NCI-H2196 (cell line): ENCODE measurements at regions not wholly inside any gene's neighbourhood (a gene's known extent, or its start where the extent isn't known, plus 50 kb on each side); places are given as distances from the start of the nearest gene placed in this dataset.
"Not testable (repeated sequence)": the region's sequence is repeated elsewhere in the genome, so short reads cannot be mapped to it uniquely, and the experiment has no call there.

ENCODE experiments used
- DNase-seq: peaks from one replicate; lab custom pipeline; 2025; ENCODE audit not compliant: unreplicated experiment; lab: John Stamatoyannopoulos, UW

GRCh38 chr11:109965926-109966325 is 127.3 kb upstream of the ZC3H12C start:
- DNase-seq = not testable (repeated sequence)

- DNase-seq = not testable (repeated sequence)
These were observed 126.1 kb upstream of the ZC3H12C start for GRCh38 chr11:109967136-109967535.

GRCh38 chr11:109968299-109968698 is 124.9 kb upstream of the ZC3H12C start:
- DNase-seq = no peak

GRCh38 chr11:109968781-109969180 is 124.4 kb upstream of the ZC3H12C start:
- no peak for DNase-seq

- DNase-seq = no peak
These were observed 122.5 kb upstream of the ZC3H12C start for GRCh38 chr11:109970516-109971183.

- DNase-seq = no peak
These were observed 122.0 kb upstream of the ZC3H12C start for GRCh38 chr11:109971184-109971523.

GRCh38 chr11:109972181-109972715 is 120.9 kb upstream of the ZC3H12C start:
- no peak for DNase-seq

GRCh38 chr11:109972939-109973338 is 120.3 kb upstream of the ZC3H12C start:
- DNase-seq = no peak

- no peak for DNase-seq
These were observed 119.7 kb upstream of the ZC3H12C start for GRCh38 chr11:109973486-109973885.

- no peak for DNase-seq
These were observed 118.7 kb upstream of the ZC3H12C start for GRCh38 chr11:109974523-109974922.

- DNase-seq = no peak
These were observed 114.3 kb upstream of the ZC3H12C start for GRCh38 chr11:109978895-109979294.

- DNase-seq = no peak
These were observed 112.1 kb upstream of the ZC3H12C start for GRCh38 chr11:109981031-109981636.

- DNase-seq = no peak
These were observed 109.8 kb upstream of the ZC3H12C start for GRCh38 chr11:109983358-109983757.

GRCh38 chr11:109984634-109985289 is 108.4 kb upstream of the ZC3H12C start:
- DNase-seq = no peak

- no peak for DNase-seq
These were observed 106.7 kb upstream of the ZC3H12C start for GRCh38 chr11:109986488-109986887.

- no peak for DNase-seq
These were observed 101.4 kb upstream of the ZC3H12C start for GRCh38 chr11:109991835-109992234.

- no peak for DNase-seq
These were observed 99.4 kb upstream of the ZC3H12C start for GRCh38 chr11:109993786-109994185.

- DNase-seq = no peak
These were observed 98.3 kb upstream of the ZC3H12C start for GRCh38 chr11:109994907-109995306.

- no peak for DNase-seq
These were observed 97.1 kb upstream of the ZC3H12C start for GRCh38 chr11:109996060-109996459.

GRCh38 chr11:109998921-109999320 is 94.3 kb upstream of the ZC3H12C start:
- no peak for DNase-seq

GRCh38 chr11:110000031-110000502 is 93.1 kb upstream of the ZC3H12C start:
- no peak for DNase-seq

GRCh38 chr11:110000850-110001249 is 92.3 kb upstream of the ZC3H12C start:
- no peak for DNase-seq
